HG03159 (cell line): ENCODE measurements at regions not wholly inside any gene's neighbourhood (a gene's known extent, or its start where the extent isn't known, plus 50 kb on each side); places are given as distances from the start of the nearest gene placed in this dataset.
"Not testable (repeated sequence)": the region's sequence is repeated elsewhere in the genome, so short reads cannot be mapped to it uniquely, and the experiment has no call there.

ENCODE experiments used
- ATAC-seq: cut with Tn5 transposase; IDR thresholded peaks from one replicate; pipeline ENCODE4 v1.9.1; 2021; ENCODE audit warnings: mild to moderate bottlenecking, moderate library complexity; ENCODE audit not compliant: unreplicated experiment

DNA sequence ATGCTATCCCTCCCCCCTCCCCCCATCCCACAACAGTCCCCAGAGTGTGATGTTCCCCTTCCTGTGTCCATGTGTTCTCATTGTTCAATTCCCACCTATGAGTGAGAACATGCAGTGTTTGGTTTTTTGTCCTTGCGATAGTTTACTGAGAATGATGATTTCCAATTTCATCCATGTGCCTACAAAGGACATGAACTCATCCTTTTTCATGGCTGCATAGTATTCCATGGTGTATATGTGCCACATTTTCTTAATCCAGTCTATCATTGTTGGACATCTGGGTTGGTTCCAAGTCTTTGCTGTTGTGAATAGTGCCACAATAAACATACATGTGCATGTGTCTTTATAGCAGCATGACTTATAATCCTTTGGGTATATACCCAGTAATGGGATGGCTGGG lies 701.3 kb downstream of the PLOD2 start:
- not testable (repeated sequence) for ATAC-seq

DNA sequence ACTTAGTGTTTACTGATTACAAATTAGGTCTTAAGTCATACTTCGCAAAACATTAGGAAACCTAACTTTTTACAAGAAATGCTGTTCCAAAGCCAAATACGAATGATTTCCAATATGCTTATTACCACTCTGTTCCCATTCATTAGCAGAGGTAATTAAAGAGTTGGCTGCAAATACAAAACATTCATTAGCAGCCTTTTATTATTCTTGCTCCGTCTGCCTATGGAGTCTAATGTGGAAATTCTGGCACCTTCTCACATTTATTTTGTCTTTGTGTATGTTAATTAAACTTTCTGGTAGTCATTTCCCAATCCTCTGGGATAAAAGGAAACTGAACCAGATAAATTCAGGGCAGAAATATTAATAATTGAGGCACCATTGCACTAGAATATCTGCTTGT lies 689.0 kb downstream of the PLOD2 start:
- no peak for ATAC-seq

DNA sequence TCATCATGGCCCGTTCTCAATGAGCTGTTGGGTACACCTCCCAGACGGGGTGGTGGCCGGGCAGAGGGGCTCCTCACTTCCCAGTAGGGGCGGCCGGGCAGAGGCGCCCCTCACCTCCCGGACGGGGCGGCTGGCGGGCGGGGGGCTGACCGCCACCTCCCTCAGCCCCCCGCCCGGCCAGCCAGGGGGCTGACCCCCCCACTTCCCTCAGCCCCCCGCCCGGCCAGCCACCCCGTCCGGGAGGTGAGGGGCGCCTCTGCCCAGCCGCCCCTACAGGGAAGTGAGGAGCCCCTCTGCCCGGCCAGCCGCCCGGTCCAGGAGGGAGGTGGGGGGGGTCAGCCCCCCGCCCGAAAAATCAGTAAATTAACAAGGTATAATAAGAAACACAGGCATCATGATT lies 678.2 kb downstream of the PLOD2 start:
- ATAC-seq, result not testable (repeated sequence)

- no peak for ATAC-seq
Observed at GRCh38 chr3:145483992-145484391, 677.0 kb downstream of the PLOD2 start.

- no peak for ATAC-seq
Observed at GRCh38 chr3:145489011-145489410, 672.0 kb downstream of the PLOD2 start.

DNA sequence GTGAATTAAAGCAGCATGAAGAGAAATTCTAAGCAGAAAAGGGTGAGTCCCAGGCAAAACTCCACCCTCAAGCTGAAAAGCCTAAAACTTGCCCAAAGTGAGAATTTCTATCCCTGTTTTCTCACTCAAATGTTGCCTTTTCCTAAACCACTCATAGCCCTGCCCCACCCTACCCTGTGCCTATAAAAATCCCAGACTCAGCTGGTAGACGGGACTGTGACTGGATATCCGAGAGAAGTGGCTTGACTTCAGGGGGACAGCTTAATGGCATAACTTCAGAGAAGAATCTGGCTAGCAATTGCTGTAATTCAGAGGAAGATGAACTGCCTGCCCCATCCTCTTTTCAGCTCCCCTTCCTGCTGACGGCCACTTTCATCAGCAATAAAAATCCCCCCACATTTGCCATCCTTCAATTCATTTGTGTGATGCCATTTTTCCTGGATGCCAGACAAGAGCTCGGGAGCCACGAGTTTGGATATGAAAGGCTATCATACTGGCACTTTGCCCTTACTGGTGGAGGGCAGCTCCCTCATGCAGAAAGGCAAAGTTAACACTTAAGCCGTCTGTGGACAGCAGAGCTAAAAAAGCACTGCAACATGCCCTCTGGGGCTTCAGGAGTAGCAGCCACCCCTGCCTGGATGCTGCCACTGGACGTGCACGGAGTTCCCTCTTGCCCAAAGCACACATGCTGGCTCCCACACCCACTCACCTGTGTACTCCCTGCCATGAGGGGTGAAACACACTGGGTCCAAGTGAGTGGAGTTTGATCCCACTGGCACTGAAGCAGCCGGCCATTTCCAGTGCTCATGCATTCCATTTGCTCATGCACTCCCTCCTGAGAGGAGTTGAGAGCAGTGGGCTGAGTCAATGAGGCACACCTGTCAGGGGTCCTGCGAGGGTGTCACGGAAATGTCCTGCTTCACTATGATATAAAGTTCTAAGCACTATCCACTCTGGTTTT lies 670.6 kb downstream of the PLOD2 start:
- no peak for ATAC-seq

GRCh38 chr3:145492456-145492855 lies 668.5 kb downstream of the PLOD2 start:
- no peak for ATAC-seq

DNA sequence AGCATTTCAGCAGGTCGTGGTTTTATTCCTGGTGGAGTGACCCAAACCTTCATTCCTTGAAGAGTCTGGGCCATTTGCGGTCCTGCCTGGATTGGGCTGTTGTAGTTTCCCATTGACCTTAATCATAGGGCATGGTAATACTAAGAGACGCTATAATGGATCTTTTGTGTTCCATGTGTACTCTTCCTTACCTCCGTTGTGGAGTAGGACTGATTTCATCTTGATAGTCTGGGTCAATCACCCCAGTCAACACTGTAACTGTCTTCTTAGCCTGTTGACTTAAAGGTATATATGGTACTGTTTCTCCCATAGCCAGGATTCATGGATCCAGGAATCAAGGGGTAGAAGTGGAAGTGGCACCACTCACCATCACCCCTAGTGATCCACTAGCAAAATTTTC lies 643.6 kb downstream of the PLOD2 start:
- ATAC-seq, result not testable (repeated sequence)

- ATAC-seq, result no peak
Observed at GRCh38 chr3:145518639-145519038, 642.3 kb downstream of the PLOD2 start.

- ATAC-seq, result no peak
Observed at GRCh38 chr3:145519398-145520047, 641.5 kb downstream of the PLOD2 start.

DNA sequence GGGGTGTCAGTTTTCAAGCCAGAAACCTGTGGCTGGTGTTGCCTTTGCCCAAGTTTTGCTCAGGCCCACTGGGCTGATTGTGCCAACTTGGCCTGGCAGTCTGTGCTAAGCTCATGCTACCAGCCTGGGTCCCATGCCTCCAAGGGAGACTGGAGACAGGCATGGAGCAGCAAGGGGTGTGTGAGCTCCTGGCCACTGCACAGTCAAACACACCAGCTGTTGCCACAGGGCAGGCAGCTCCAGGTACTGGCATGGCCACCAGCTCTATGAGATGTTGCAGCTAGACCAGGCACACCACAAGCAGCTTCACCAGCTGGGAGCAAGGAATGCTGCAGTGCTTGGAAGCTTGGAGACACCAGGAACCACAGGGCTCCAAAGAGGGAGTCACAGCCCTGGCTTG lies 638.8 kb downstream of the PLOD2 start:
- ATAC-seq, result no peak

DNA sequence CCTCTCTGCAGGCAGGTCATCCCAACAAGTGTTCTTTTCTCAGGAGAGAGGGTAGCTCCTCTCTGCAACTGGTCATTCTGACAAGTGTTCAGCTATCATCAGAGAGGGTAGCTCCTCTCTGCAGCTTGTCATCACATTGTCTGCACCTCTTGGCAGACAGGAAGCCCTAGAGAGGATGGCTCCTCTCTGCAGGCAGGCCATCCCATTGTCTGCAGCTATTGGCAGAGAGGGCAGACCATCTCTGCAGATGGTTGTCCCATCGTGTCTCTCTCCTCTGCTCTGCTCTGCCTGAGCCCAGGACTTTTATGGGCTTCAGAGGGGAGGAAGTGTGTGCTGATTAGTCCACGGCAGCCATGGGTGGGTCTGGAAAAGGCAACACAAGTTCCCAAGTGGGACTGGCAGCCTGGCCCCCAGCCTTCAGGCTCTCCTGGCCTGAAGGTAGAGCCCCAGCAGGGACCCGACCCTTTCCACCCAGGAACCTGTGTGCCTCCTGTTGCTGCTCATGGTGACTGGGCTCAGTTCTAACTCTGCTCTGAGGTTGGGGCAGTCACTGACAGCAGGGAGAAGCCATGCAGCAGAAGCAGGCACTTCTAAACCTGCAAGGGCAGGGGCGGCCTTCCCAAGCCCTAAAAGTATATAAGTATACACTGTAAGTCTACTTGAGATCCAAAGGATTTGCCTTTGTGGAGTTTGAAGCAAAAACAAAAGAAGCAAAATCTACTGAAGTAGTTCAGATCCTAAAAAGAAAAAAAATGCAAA lies 637.9 kb downstream of the PLOD2 start:
- no peak for ATAC-seq

GRCh38 chr3:145531548-145531947 lies 629.4 kb downstream of the PLOD2 start:
- no peak for ATAC-seq

DNA sequence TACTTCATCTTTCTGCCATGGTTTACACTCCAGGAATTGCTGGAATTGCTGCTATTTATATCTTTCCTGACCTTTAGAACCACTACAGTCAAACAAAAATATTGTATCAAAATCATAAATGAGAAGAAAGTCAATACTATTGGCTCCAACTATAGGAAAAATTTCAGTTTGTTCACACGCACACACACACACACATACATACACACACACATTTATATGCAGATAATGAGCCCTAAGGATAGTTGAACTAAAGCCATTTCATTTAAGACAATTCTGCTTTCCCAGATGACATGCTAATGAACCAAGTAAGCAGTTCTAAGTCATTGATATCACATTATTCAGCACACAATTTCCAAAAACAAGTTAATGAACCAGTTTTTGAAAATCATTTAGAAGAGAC lies 627.3 kb downstream of the PLOD2 start:
- ATAC-seq, result no peak

DNA sequence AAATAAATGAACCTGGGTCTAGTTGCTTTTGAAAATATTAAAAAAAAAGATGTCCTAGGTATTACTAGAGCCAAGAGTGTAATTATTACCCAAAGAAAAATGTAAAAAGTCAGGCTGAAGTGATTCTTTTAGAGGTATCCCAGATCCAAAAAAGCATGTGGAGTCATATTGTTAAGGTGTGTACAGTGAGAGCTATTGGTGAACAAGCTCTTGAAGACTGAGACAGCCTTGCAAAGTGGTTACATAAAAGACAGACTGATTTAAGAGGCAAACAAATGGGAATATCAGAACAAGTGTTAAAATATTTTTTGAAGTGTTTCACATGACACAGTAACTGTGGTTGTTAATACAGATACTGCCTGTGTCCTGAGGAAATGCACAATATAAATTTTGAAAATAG lies 624.5 kb downstream of the PLOD2 start:
- no peak for ATAC-seq

DNA sequence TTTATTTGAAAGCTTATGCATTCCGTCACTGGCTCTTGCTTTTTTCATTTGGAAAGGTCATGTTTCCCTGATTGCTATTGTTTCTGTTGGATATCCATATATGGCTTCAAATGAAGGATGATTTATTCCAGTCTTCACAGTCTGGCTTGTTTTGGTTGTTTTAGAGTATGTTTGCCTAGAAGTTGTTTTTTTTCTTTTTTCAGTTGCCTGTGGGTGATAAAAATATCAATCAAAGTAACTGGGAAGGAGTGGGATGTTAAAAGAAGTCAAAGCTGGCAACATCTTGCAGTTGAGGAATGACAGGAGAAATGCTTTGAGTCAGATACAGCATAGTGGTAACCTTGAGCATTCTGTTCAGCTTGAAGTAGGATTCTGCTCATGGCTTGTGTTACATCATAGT lies 610.5 kb downstream of the PLOD2 start:
- no peak for ATAC-seq

DNA sequence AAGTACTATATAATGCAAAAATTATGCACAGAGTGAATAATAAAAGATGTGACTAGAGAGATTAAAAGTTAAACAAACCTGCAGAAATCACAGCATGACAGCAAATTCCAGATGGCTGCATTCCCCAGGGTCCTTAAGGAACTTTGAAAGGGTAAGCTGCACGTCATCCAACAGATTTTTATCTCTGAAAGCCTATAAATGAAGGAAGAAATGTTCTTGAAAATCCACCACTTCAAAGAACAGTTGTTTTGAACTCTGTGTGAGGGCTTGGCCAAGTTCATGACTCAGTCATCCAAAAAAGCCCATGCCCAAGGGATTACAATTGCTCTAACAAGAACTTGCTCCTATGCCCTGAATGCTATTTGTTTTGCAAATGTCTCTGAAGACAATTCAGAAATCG lies 603.6 kb downstream of the PLOD2 start:
- no peak for ATAC-seq

GRCh38 chr3:145578471-145578870 lies 582.5 kb downstream of the PLOD2 start:
- no peak for ATAC-seq

GRCh38 chr3:145581694-145582093 lies 579.3 kb downstream of the PLOD2 start:
- ATAC-seq, result no peak

DNA sequence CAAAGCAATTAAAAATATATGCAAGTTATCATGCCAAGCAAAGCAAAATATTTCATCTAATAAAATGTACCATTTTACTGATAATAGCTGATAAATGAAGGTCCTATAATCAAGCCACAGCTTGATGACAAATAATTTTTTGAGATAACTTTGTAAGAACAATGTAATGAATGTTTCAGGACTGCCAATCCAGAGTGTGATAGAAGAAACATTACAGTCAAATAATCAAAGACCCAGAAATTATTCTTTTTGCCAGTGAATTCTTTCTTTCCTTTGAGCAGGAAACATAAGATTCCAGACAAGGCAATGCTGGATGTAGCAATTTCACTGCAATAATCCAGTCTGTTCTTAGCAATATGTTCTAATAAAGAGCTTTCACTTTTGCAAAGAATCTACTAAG lies 556.1 kb downstream of the PLOD2 start:
- ATAC-seq, result no peak

GRCh38 chr3:145620002-145620401 lies 541.0 kb downstream of the PLOD2 start:
- no peak for ATAC-seq

DNA sequence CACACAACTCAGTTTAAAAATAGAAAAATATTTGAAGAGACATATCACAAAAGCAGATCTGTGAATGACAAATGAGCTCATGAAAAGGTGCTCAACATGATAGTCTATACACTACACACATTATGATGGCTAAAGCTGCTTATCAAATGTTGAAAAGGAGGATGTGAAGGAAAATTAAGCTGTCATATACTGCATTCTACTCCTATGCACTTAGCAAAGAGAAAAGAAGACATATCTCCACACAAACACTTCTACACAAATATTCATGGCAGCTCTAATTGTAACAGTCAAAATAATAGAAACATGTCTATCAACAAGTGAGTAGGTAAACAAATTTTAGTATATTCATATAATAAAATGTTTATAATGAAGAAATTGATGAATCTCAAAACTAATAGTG lies 540.5 kb downstream of the PLOD2 start:
- ATAC-seq, result no peak
